HK-2 (cell line): ENCODE measurements at regions not wholly inside any gene's neighbourhood (a gene's known extent, or its start where the extent isn't known, plus 50 kb on each side); places are given as distances from the start of the nearest gene placed in this dataset.
A peak's percentile ranks its signal among the peaks of the same experiment; 100 is the strongest.

Experiments
- DNase-seq: peaks from one replicate; pipeline ENCODE4 v3.0.0-alpha.2; 2018; ENCODE audit not compliant: unreplicated experiment

GRCh38 chr19:31658993-31659896 lies 310.0 kb upstream of the TSHZ3 start:
- no peak for DNase-seq

- no peak for DNase-seq
These were observed 310.6 kb upstream of the TSHZ3 start for GRCh38 chr19:31659897-31660210.

- DNase-seq: no peak
These were observed 314.9 kb upstream of the TSHZ3 start for GRCh38 chr19:31664096-31664495.

GRCh38 chr19:31664997-31665396 lies 315.8 kb upstream of the TSHZ3 start:
- DNase-seq: no peak

GRCh38 chr19:31666126-31666525 lies 316.9 kb upstream of the TSHZ3 start:
- no peak for DNase-seq

GRCh38 chr19:31667106-31667505 lies 317.9 kb upstream of the TSHZ3 start:
- DNase-seq: no peak

GRCh38 chr19:31668921-31669320 lies 319.7 kb upstream of the TSHZ3 start:
- no peak for DNase-seq

GRCh38 chr19:31670931-31671330 lies 321.7 kb upstream of the TSHZ3 start:
- DNase-seq: no peak

- no peak for DNase-seq
These were observed 322.3 kb upstream of the TSHZ3 start for GRCh38 chr19:31671411-31672035.

- peak; percentile 3 for DNase-seq
These were observed 325.4 kb upstream of the TSHZ3 start for GRCh38 chr19:31674503-31675192.

GRCh38 chr19:31675193-31675913 lies 326.1 kb upstream of the TSHZ3 start:
- DNase-seq: peak; percentile 16

- no peak for DNase-seq
These were observed 327.2 kb upstream of the TSHZ3 start for GRCh38 chr19:31676271-31677004.

GRCh38 chr19:31678421-31678820 lies 329.2 kb upstream of the TSHZ3 start:
- DNase-seq: no peak

GRCh38 chr19:31681121-31681520 lies 331.9 kb upstream of the TSHZ3 start:
- no peak for DNase-seq

GRCh38 chr19:31693131-31693932 lies 344.1 kb upstream of the TSHZ3 start:
- no peak for DNase-seq

GRCh38 chr19:31693933-31694269 lies 344.7 kb upstream of the TSHZ3 start:
- no peak for DNase-seq

- no peak for DNase-seq
These were observed 345.5 kb upstream of the TSHZ3 start for GRCh38 chr19:31694761-31695160.

- DNase-seq: no peak
These were observed 350.2 kb upstream of the TSHZ3 start for GRCh38 chr19:31699421-31699820.

GRCh38 chr19:31701146-31701545 lies 351.9 kb upstream of the TSHZ3 start:
- DNase-seq: no peak

GRCh38 chr19:31705656-31706055 lies 356.4 kb upstream of the TSHZ3 start:
- no peak for DNase-seq

- no peak for DNase-seq
These were observed 356.9 kb upstream of the TSHZ3 start for GRCh38 chr19:31706131-31706530.
